HG02885 (cell line): ENCODE measurements at regions not wholly inside any gene's neighbourhood (a gene's known extent, or its start where the extent isn't known, plus 50 kb on each side); places are given as distances from the start of the nearest gene placed in this dataset.
"Not testable (repeated sequence)": the region's sequence is repeated elsewhere in the genome, so short reads cannot be mapped to it uniquely, and the experiment has no call there.

ENCODE experiments used
- ATAC-seq: cut with Tn5 transposase; IDR thresholded peaks from one replicate; pipeline ENCODE4 v1.9.1; 2021; ENCODE audit warnings: mild to moderate bottlenecking; ENCODE audit not compliant: unreplicated experiment, poor library complexity

GRCh38 chr4:49117951-49118350, 131.9 kb downstream of the CWH43 start:
- not testable (repeated sequence) for ATAC-seq

GRCh38 chr4:49118379-49119212, 132.5 kb downstream of the CWH43 start:
- peak; percentile 55 for ATAC-seq

- peak; percentile 1 for ATAC-seq
Measured at GRCh38 chr4:49119345-49119744, 133.3 kb downstream of the CWH43 start.

GRCh38 chr4:49120042-49120779, 134.1 kb downstream of the CWH43 start:
- ATAC-seq: not testable (repeated sequence)

GRCh38 chr4:49120804-49121203, 134.7 kb downstream of the CWH43 start:
- ATAC-seq: peak; percentile 39

- ATAC-seq: not testable (repeated sequence)
Measured at GRCh38 chr4:49126443-49126842, 140.4 kb downstream of the CWH43 start.

- not testable (repeated sequence) for ATAC-seq
Measured at GRCh38 chr4:49126858-49127257, 140.8 kb downstream of the CWH43 start.

GRCh38 chr4:49129385-49129784, 143.3 kb downstream of the CWH43 start:
- not testable (repeated sequence) for ATAC-seq

- ATAC-seq: not testable (repeated sequence)
Measured at GRCh38 chr4:49129870-49130269, 143.8 kb downstream of the CWH43 start.

- not testable (repeated sequence) for ATAC-seq
Measured at GRCh38 chr4:49130724-49131123, 144.6 kb downstream of the CWH43 start.

GRCh38 chr4:49137043-49137442, 151.0 kb downstream of the CWH43 start:
- ATAC-seq: peak; percentile 65

- ATAC-seq: not testable (repeated sequence)
Measured at GRCh38 chr4:49137961-49138360, 151.9 kb downstream of the CWH43 start.

GRCh38 chr4:49138818-49139217, 152.7 kb downstream of the CWH43 start:
- ATAC-seq: not testable (repeated sequence)

GRCh38 chr4:49139513-49139912, 153.4 kb downstream of the CWH43 start:
- peak; percentile 45 for ATAC-seq

- ATAC-seq: not testable (repeated sequence)
Measured at GRCh38 chr4:49140351-49140750, 154.3 kb downstream of the CWH43 start.

GRCh38 chr4:49141955-49142354, 155.9 kb downstream of the CWH43 start:
- not testable (repeated sequence) for ATAC-seq

- peak; percentile 57 for ATAC-seq
Measured at GRCh38 chr4:49147143-49147542, 161.1 kb downstream of the CWH43 start.

- not testable (repeated sequence) for ATAC-seq
Measured at GRCh38 chr4:49147596-49147995, 161.5 kb downstream of the CWH43 start.

GRCh38 chr4:49149006-49149975, 163.2 kb downstream of the CWH43 start:
- peak; percentile 72 for ATAC-seq
